Ishikawa (cell line): ENCODE measurements at regions not wholly inside any gene's neighbourhood (a gene's known extent, or its start where the extent isn't known, plus 50 kb on each side); places are given as distances from the start of the nearest gene placed in this dataset.

Experiments used
- CEBPB ChIP-seq: IDR thresholded peaks from 2 replicates; pipeline ENCODE4 v1.6.1; 2012
- CREB1 ChIP-seq: IDR thresholded peaks from 2 replicates; pipeline ENCODE4 v1.6.1; 2012; ENCODE audit warnings: low read depth
- EGR1 ChIP-seq: IDR thresholded peaks from 2 replicates; pipeline ENCODE4 v1.6.1; 2012
- EP300 ChIP-seq: IDR thresholded peaks from 2 replicates; pipeline ENCODE4 v1.6.1; 2012; ENCODE audit warnings: borderline replicate concordance
- FOXM1 ChIP-seq: IDR thresholded peaks from 2 replicates; pipeline ENCODE4 v1.6.1; 2012; ENCODE audit warnings: low read depth, borderline replicate concordance
- MAX ChIP-seq: IDR thresholded peaks from 2 replicates; pipeline ENCODE4 v1.6.1; 2012
- NFIC ChIP-seq: IDR thresholded peaks from 2 replicates; pipeline ENCODE4 v1.6.1; 2012
- RAD21 ChIP-seq: IDR thresholded peaks from 2 replicates; pipeline ENCODE4 v1.6.1; 2012; ENCODE audit warnings: low read depth
- REST ChIP-seq: IDR thresholded peaks from 2 replicates; pipeline ENCODE4 v1.6.1; 2012; ENCODE audit warnings: low read depth, mild to moderate bottlenecking
- TAF1 ChIP-seq: IDR thresholded peaks from 2 replicates; pipeline ENCODE4 v1.6.1; 2012; ENCODE audit warnings: low read depth, mild to moderate bottlenecking
- TCF12 ChIP-seq: IDR thresholded peaks from 2 replicates; pipeline ENCODE4 v1.6.1; 2012; ENCODE audit warnings: low read depth
- TEAD4 ChIP-seq: IDR thresholded peaks from 2 replicates; pipeline ENCODE4 v1.6.1; 2012
- USF1 ChIP-seq: IDR thresholded peaks from 2 replicates; pipeline ENCODE4 v1.6.1; 2012
- YY1 ChIP-seq: IDR thresholded peaks from 2 replicates; pipeline ENCODE4 v1.6.1; 2012; ENCODE audit warnings: low read depth
- ZBTB7A ChIP-seq: IDR thresholded peaks from 2 replicates; pipeline ENCODE4 v1.6.1; 2012; ENCODE audit warnings: low read depth

DNA sequence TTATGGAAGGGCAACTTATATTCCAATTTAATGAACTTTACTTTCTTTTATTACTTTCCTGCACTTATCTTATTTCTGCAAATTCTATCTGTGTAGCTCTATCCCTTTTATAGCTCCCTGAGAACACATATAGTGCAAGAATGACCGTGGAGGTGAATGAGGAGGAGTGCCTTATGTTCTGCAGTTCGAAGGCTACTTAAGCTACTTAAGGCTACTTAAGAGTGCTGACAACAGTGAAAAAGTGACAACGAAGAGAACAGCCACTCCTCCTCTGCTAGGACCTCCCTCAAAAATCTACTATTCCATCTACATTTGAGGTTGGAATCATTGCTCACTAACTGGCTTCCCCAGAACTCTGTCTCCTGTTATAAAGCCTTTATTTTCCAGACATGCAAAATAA lies 1365.7 kb upstream of the C9orf72 start:
- TF ChIP-seq EGR1 (no peak), YY1 (no peak), TCF12 (no peak), EP300 (no peak), CREB1 (no peak), ZBTB7A (no peak), CEBPB (no peak), TAF1 (no peak), RAD21 (no peak), REST (no peak), MAX (no peak), TEAD4 (no peak), NFIC (no peak), USF1 (no peak), FOXM1 (no peak)

GRCh38 chr9:28941856-28942255 lies 1368.6 kb upstream of the C9orf72 start:
- no peak for TF ChIP-seq NFIC
- TF ChIP-seq TAF1 = no peak
- no peak for TF ChIP-seq TEAD4
- TF ChIP-seq EGR1 = no peak
- TF ChIP-seq ZBTB7A = no peak
- no peak for TF ChIP-seq CREB1
- TF ChIP-seq TCF12 = no peak
- no peak for TF ChIP-seq CEBPB
- TF ChIP-seq USF1 = no peak
- no peak for TF ChIP-seq MAX
- no peak for TF ChIP-seq YY1
- TF ChIP-seq REST = no peak
- TF ChIP-seq FOXM1 = no peak

- TF ChIP-seq MAX (no peak), NFIC (no peak), TAF1 (no peak), REST (no peak), RAD21 (no peak), USF1 (no peak), EGR1 (no peak), EP300 (no peak), YY1 (no peak), TCF12 (no peak)
These were observed 1369.7 kb upstream of the C9orf72 start for GRCh38 chr9:28942941-28943340.

DNA sequence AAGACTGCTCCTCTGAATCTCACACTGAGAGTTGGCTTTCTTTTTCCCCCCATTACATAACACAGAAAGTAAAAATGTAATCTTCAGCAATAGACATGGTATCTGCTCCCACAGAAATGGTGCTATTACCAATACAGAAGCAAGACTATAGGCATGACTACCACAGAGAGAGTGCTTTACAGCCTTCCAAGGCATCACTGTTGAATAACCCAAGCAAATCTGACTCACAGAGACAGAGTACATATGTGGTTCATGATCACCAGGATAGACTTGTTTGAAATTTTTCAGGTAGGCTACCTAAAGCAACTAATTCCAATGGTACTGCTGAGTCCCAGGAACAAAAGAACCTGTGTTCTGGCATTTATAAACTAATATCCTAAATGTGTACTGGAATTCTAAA lies 1373.4 kb upstream of the C9orf72 start:
- no peak for TF ChIP-seq REST
- no peak for TF ChIP-seq CEBPB
- no peak for TF ChIP-seq TCF12
- TF ChIP-seq RAD21 = no peak
- no peak for TF ChIP-seq EP300
- no peak for TF ChIP-seq YY1
- TF ChIP-seq NFIC = no peak
